ENCODE measurements at regions not wholly inside any gene's neighbourhood (a gene's known extent, or its start where the extent isn't known, plus 50 kb on each side); places are given as distances from the start of the nearest gene placed in this dataset.

- Histone ChIP-seq H3K27ac (no peak overlapping the region), H3K36me3 (no peaks in the 10 kb centered on the region), H3K27me3 (no peaks in the 10 kb centered on the region), H3K4me1 (ENCODE audit: control insufficient read depth in 1 of 2, insufficient read depth in 1 of 2, low read depth in 1 of 2, low read length in 1 of 2) (no peaks in the 10 kb centered on the region), H3K4me3 (ENCODE audit: low read depth in 1 of 2, low read length in 1 of 2) (no peak overlapping the region), H3K9me3 (no peaks in the 10 kb centered on the region)
- TF ChIP-seq CTCF (IDR thresholded peaks at IDR 0.05): no peak
Observed at GRCh38 chr4:181958446-181958845, 284.8 kb upstream of the TENM3 start.

- no peaks in the 10 kb centered on the region for H3K9me3 ChIP-seq
- H3K36me3 ChIP-seq: no peaks in the 10 kb centered on the region
- H3K4me3 ChIP-seq (ENCODE audit: low read depth in 1 of 2, low read length in 1 of 2): no peak overlapping the region
- TF ChIP-seq CTCF (IDR thresholded peaks at IDR 0.05): no peak
- no peaks in the 10 kb centered on the region for H3K4me1 ChIP-seq (ENCODE audit: control insufficient read depth in 1 of 2, insufficient read depth in 1 of 2, low read depth in 1 of 2, low read length in 1 of 2)
- H3K27ac ChIP-seq: no peak overlapping the region
- no peaks in the 10 kb centered on the region for H3K27me3 ChIP-seq
Observed at GRCh38 chr4:181959121-181959520, 284.1 kb upstream of the TENM3 start.

- H3K36me3 ChIP-seq: no peaks in the 10 kb centered on the region
- H3K27me3 ChIP-seq: no peaks in the 10 kb centered on the region
- H3K9me3 ChIP-seq: no peaks in the 10 kb centered on the region
- no peaks in the 10 kb centered on the region for H3K4me1 ChIP-seq (ENCODE audit: control insufficient read depth in 1 of 2, insufficient read depth in 1 of 2, low read depth in 1 of 2, low read length in 1 of 2)
- H3K27ac ChIP-seq: no peak overlapping the region
- no peak overlapping the region for H3K4me3 ChIP-seq (ENCODE audit: low read depth in 1 of 2, low read length in 1 of 2)
- no peak for TF ChIP-seq CTCF (IDR thresholded peaks at IDR 0.05)
Observed at GRCh38 chr4:181960384-181960783, 282.8 kb upstream of the TENM3 start.

GRCh38 chr4:181962321-181962720, 280.9 kb upstream of the TENM3 start:
- Histone ChIP-seq H3K4me3 (ENCODE audit: low read depth in 1 of 2, low read length in 1 of 2) (no peak overlapping the region), H3K27ac (no peak overlapping the region), H3K36me3 (no peaks in the 10 kb centered on the region), H3K4me1 (ENCODE audit: control insufficient read depth in 1 of 2, insufficient read depth in 1 of 2, low read depth in 1 of 2, low read length in 1 of 2) (no peaks in the 10 kb centered on the region), H3K27me3 (no peaks in the 10 kb centered on the region), H3K9me3 (no peaks in the 10 kb centered on the region)
- TF ChIP-seq CTCF (IDR thresholded peaks at IDR 0.05): no peak

- Histone ChIP-seq H3K27me3 (no peaks in the 10 kb centered on the region), H3K4me3 (ENCODE audit: low read depth in 1 of 2, low read length in 1 of 2) (no peak overlapping the region), H3K36me3 (no peaks in the 10 kb centered on the region), H3K27ac (no peak overlapping the region), H3K9me3 (no peaks in the 10 kb centered on the region), H3K4me1 (ENCODE audit: control insufficient read depth in 1 of 2, insufficient read depth in 1 of 2, low read depth in 1 of 2, low read length in 1 of 2) (no peaks in the 10 kb centered on the region)
- TF ChIP-seq CTCF (IDR thresholded peaks at IDR 0.05): no peak
Observed at GRCh38 chr4:181964731-181965130, 278.5 kb upstream of the TENM3 start.

GRCh38 chr4:181966104-181966551, 277.1 kb upstream of the TENM3 start:
- Histone ChIP-seq H3K4me1 (ENCODE audit: control insufficient read depth in 1 of 2, insufficient read depth in 1 of 2, low read depth in 1 of 2, low read length in 1 of 2) (no peaks in the 10 kb centered on the region), H3K27ac (no peak overlapping the region), H3K36me3 (no peaks in the 10 kb centered on the region), H3K4me3 (ENCODE audit: low read depth in 1 of 2, low read length in 1 of 2) (no peak overlapping the region), H3K27me3 (no peaks in the 10 kb centered on the region), H3K9me3 (no peaks in the 10 kb centered on the region)
- no peak for TF ChIP-seq CTCF (IDR thresholded peaks at IDR 0.05)
